Thyroid gland (tissue), 4 donors: ENCODE measurements at regions not wholly inside any gene's neighbourhood (a gene's known extent, or its start where the extent isn't known, plus 50 kb on each side); places are given as distances from the start of the nearest gene placed in this dataset.

ENCODE experiments used
- CTCF ChIP-seq, 6 experiments: fragments of 200-600 bp in 3 of 6; fragments of 450-650 bp in 3 of 6; sonication (generic) in 3 of 6; IDR thresholded peaks; one replicate each; pipeline ENCODE4 v1.5.1; 2016 to 2019; ENCODE audit warnings: antibody characterized with exemption in 6 of 6, mild to moderate bottlenecking in 2 of 6, inconsistent platforms in 1 of 6, moderate library complexity in 1 of 6
- POLR2A ChIP-seq, 2 donors: fragments of 450-650 bp; IDR thresholded peaks; one replicate each; pipeline ENCODE4 v1.6.1; 2017; ENCODE audit warnings: antibody characterized with exemption in 2 of 2, mild to moderate bottlenecking in 2 of 2, moderate library complexity in 1 of 2

GRCh38 chr5:116370149-116370548 lies 204.5 kb downstream of the SEMA6A start:
- TF ChIP-seq POLR2A (IDR thresholded peaks at IDR 0.05) (no peak), CTCF (IDR thresholded peaks at IDR 0.05) (no peak)
